ENCODE measurements at regions not wholly inside any gene's neighbourhood (a gene's known extent, or its start where the extent isn't known, plus 50 kb on each side); places are given as distances from the start of the nearest gene placed in this dataset.

GRCh38 chr15:47607695-47608094 is 109.6 kb upstream of the SEMA6D start:
- in situ Hi-C loops (cut with HindIII; ENCODE audit: low pct_unique_long_range_greater_than_20kb, low sequenced_read_pairs) (no loop called here), intact Hi-C loops (cut with micrococcal nuclease; ENCODE audit: unreplicated experiment) (no loop called here)
- POLR2A ChIA-PET, result no interaction called here

GRCh38 chr15:47609693-47610092 is 107.6 kb upstream of the SEMA6D start:
- no peak for TF ChIP-seq TCF7L2 (IDR thresholded peaks at IDR 0.05; ENCODE audit: low read depth, low read length)
- no peak for TF ChIP-seq CTCF (IDR thresholded peaks at IDR 0.05)
- TF ChIP-seq POLR2AphosphoS5 (IDR thresholded peaks at IDR 0.05; ENCODE audit: low read depth, low read length), result no peak
- no peak for TF ChIP-seq REST (IDR thresholded peaks at IDR 0.05; ENCODE audit: insufficient read depth in 1 of 2, low read depth in 2 of 2, low read length in 1 of 2)
- TF ChIP-seq SIN3A (IDR thresholded peaks at IDR 0.05; ENCODE audit: borderline replicate concordance, insufficient read depth, low read depth, low read length), result no peak
- in situ Hi-C loops (cut with HindIII; ENCODE audit: low pct_unique_long_range_greater_than_20kb, low sequenced_read_pairs) (no loop called here), intact Hi-C loops (cut with micrococcal nuclease; ENCODE audit: unreplicated experiment) (no loop called here)
- Histone ChIP-seq H3K4me3 (ENCODE audit: low read depth in 2 of 2, low read length in 2 of 2) (no peak overlapping the region), H3K27me3 (ENCODE audit: control insufficient read depth, insufficient read depth, low read length) (no peaks in the 10 kb centered on the region), H3K27ac (ENCODE audit: low read length) (no peak overlapping the region), H3K36me3 (ENCODE audit: control insufficient read depth, insufficient read depth, low read length) (no peaks in the 10 kb centered on the region), H3K9me3 (ENCODE audit: control insufficient read depth, insufficient read depth, low read depth, low read length) (no peaks in the 10 kb centered on the region), H3K4me1 (ENCODE audit: control insufficient read depth, insufficient read depth, low read length) (no peaks in the 10 kb centered on the region)
- DNase-seq (ENCODE audit: low read depth, low spot score) (no peak), ATAC-seq (no peak)
- POLR2A ChIA-PET, result no interaction called here
- CTCF ChIA-PET, result no interaction called here
- no TSS peak for BruUV-seq (replicated peaks)

More at GRCh38 chr15:47607695-47608094, 109.6 kb upstream of the SEMA6D start:
- ATAC-seq (no peak), DNase-seq (ENCODE audit: low read depth, low spot score) (no peak)
- no peak overlapping the region for H3K27ac ChIP-seq (ENCODE audit: low read length)
- CTCF ChIA-PET, result no interaction called here
- H3K4me3 ChIP-seq (ENCODE audit: low read depth in 2 of 2, low read length in 2 of 2), result no peak overlapping the region
- H3K27me3 ChIP-seq (ENCODE audit: control insufficient read depth, insufficient read depth, low read length), result no peaks in the 10 kb centered on the region
- TF ChIP-seq CTCF (IDR thresholded peaks at IDR 0.05) (no peak), POLR2AphosphoS5 (IDR thresholded peaks at IDR 0.05; ENCODE audit: low read depth, low read length) (no peak), TCF7L2 (IDR thresholded peaks at IDR 0.05; ENCODE audit: low read depth, low read length) (no peak), SIN3A (IDR thresholded peaks at IDR 0.05; ENCODE audit: borderline replicate concordance, insufficient read depth, low read depth, low read length) (no peak), REST (IDR thresholded peaks at IDR 0.05; ENCODE audit: insufficient read depth in 1 of 2, low read depth in 2 of 2, low read length in 1 of 2) (no peak)
- H3K4me1 ChIP-seq (ENCODE audit: control insufficient read depth, insufficient read depth, low read length), result no peaks in the 10 kb centered on the region
- BruUV-seq (replicated peaks), result no TSS peak
- H3K36me3 ChIP-seq (ENCODE audit: control insufficient read depth, insufficient read depth, low read length), result no peaks in the 10 kb centered on the region
- no peaks in the 10 kb centered on the region for H3K9me3 ChIP-seq (ENCODE audit: control insufficient read depth, insufficient read depth, low read depth, low read length)
